Mammary epithelial cell (primary cell): ENCODE measurements at regions not wholly inside any gene's neighbourhood (a gene's known extent, or its start where the extent isn't known, plus 50 kb on each side); places are given as distances from the start of the nearest gene placed in this dataset.

ENCODE experiments used
- EZH2 ChIP-seq: IDR thresholded peaks from 2 replicates; pipeline ENCODE4 v1.6.1; 2012; ENCODE audit warnings: low read length, inconsistent platforms, borderline replicate concordance
- TF ChIP-seq, protein P1 (sequence below), 2 donors: IDR thresholded peaks in 1 of 2; conservative IDR thresholded peaks in 1 of 2; 2 replicates each; pipeline ENCODE4 v1.5.1; 2011 to 2012; ENCODE audit warnings: inconsistent platforms in 2 of 2, low read length in 2 of 2, mild to moderate bottlenecking in 2 of 2, control low read depth in 1 of 2, low read depth in 1 of 2; ENCODE audit not compliant: insufficient read depth in 1 of 2; ENCODE audit errors: extremely low read depth in 1 of 2

DNA sequence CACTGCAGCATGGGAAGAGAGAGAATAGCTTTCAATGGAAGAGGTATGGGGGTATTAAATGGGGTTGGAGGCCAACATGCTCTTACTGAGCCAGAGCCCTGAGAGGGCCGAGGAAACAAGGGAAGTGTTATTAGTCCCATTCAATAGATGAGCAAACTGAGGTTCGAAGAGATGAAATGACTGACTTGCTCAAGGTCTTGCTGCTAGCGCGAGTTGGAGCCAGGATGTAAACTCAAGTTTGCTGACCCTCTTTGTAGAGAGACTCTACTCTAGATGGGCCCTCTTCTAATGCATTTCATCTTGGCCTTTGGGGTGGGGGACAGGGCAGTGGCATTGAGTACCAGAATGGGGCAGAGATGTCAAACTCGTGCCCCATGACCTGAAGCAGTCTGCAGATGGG lies 319.5 kb downstream of the RPS6KC1 start:
- TF ChIP-seq, protein P1, sequence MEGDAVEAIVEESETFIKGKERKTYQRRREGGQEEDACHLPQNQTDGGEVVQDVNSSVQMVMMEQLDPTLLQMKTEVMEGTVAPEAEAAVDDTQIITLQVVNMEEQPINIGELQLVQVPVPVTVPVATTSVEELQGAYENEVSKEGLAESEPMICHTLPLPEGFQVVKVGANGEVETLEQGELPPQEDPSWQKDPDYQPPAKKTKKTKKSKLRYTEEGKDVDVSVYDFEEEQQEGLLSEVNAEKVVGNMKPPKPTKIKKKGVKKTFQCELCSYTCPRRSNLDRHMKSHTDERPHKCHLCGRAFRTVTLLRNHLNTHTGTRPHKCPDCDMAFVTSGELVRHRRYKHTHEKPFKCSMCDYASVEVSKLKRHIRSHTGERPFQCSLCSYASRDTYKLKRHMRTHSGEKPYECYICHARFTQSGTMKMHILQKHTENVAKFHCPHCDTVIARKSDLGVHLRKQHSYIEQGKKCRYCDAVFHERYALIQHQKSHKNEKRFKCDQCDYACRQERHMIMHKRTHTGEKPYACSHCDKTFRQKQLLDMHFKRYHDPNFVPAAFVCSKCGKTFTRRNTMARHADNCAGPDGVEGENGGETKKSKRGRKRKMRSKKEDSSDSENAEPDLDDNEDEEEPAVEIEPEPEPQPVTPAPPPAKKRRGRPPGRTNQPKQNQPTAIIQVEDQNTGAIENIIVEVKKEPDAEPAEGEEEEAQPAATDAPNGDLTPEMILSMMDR (conservative IDR thresholded peaks at IDR 0.05 in 1 of 2, IDR thresholded peaks at IDR 0.05 in 1 of 2; ENCODE audit: extremely low read depth in 1 of 2, insufficient read depth in 1 of 2, low read depth in 1 of 2, low read length in 2 of 2), result no peak
- no peak for TF ChIP-seq EZH2
